ENCODE measurements at regions not wholly inside any gene's neighbourhood (a gene's known extent, or its start where the extent isn't known, plus 50 kb on each side); places are given as distances from the start of the nearest gene placed in this dataset.
"Not testable (repeated sequence)": the region's sequence is repeated elsewhere in the genome, so short reads cannot be mapped to it uniquely, and the experiment has no call there.

GRCh38 chr20:29306390-29307072, 1950.9 kb upstream of the DEFB115 start:
- Histone ChIP-seq H3K27me3 (ENCODE audit: insufficient read depth, low read depth) (no peaks in the 10 kb centered on the region), H3K9ac (peak overlapping the region; percentile 22; the same call in 1 of the 2 replicates), H2AFZ (ENCODE audit: low read depth) (peak overlapping the region; percentile 48; the same call in 1 of the 2 replicates), H3K27ac (peak overlapping the region; percentile 54; the same call in 1 of the 2 replicates), H3K4me3 (IDR thresholded peaks at IDR 0.05; ENCODE audit: insufficient read depth, low read depth, low read length) (no peak overlapping the region), H3K4me1 (ENCODE audit: low read depth, poor library complexity, severe bottlenecking) (no peaks in the 10 kb centered on the region), H3K36me3 (ENCODE audit: insufficient read depth) (no peaks in the 10 kb centered on the region), H4K20me1 (ENCODE audit: insufficient read depth) (no peaks in the 10 kb centered on the region), H3K79me2 (ENCODE audit: insufficient read depth, low read depth) (no peaks in the 10 kb centered on the region), H3K4me2 (peak overlapping the region; percentile 29; the same call in 1 of the 2 replicates)
- TF ChIP-seq CTCF (conservative IDR thresholded peaks at IDR 0.05; ENCODE audit: low read depth, low read length), result no peak

GRCh38 chr20:29307484-29307883, 1950.0 kb upstream of the DEFB115 start:
- not testable (repeated sequence) for H3K36me3 ChIP-seq (ENCODE audit: insufficient read depth); H2AFZ ChIP-seq (ENCODE audit: low read depth); H3K27ac ChIP-seq; H3K4me2 ChIP-seq; H3K9ac ChIP-seq; H4K20me1 ChIP-seq (ENCODE audit: insufficient read depth); H3K4me1 ChIP-seq (ENCODE audit: low read depth, poor library complexity, severe bottlenecking); H3K79me2 ChIP-seq (ENCODE audit: insufficient read depth, low read depth); H3K4me3 ChIP-seq (IDR thresholded peaks at IDR 0.05; ENCODE audit: insufficient read depth, low read depth, low read length); H3K27me3 ChIP-seq (ENCODE audit: insufficient read depth, low read depth)

GRCh38 chr20:29308956-29309355, 1948.5 kb upstream of the DEFB115 start:
- not testable (repeated sequence) for H2AFZ ChIP-seq (ENCODE audit: low read depth); H3K4me3 ChIP-seq (IDR thresholded peaks at IDR 0.05; ENCODE audit: insufficient read depth, low read depth, low read length); H3K79me2 ChIP-seq (ENCODE audit: insufficient read depth, low read depth); H4K20me1 ChIP-seq (ENCODE audit: insufficient read depth); H3K36me3 ChIP-seq (ENCODE audit: insufficient read depth); H3K27me3 ChIP-seq (ENCODE audit: insufficient read depth, low read depth); H3K27ac ChIP-seq; H3K4me1 ChIP-seq (ENCODE audit: low read depth, poor library complexity, severe bottlenecking); H3K4me2 ChIP-seq; H3K9ac ChIP-seq

- H3K36me3 ChIP-seq (ENCODE audit: insufficient read depth); H4K20me1 ChIP-seq (ENCODE audit: insufficient read depth); H3K79me2 ChIP-seq (ENCODE audit: insufficient read depth, low read depth); H3K4me3 ChIP-seq (IDR thresholded peaks at IDR 0.05; ENCODE audit: insufficient read depth, low read depth, low read length); H3K9ac ChIP-seq; H3K4me2 ChIP-seq; H3K27ac ChIP-seq; H3K4me1 ChIP-seq (ENCODE audit: low read depth, poor library complexity, severe bottlenecking); H2AFZ ChIP-seq (ENCODE audit: low read depth); H3K27me3 ChIP-seq (ENCODE audit: insufficient read depth, low read depth): not testable (repeated sequence)
These were observed 1948.0 kb upstream of the DEFB115 start for GRCh38 chr20:29309481-29309880.

- not testable (repeated sequence) for H3K27ac ChIP-seq; H3K4me3 ChIP-seq (IDR thresholded peaks at IDR 0.05; ENCODE audit: insufficient read depth, low read depth, low read length)
These were observed 1946.4 kb upstream of the DEFB115 start for GRCh38 chr20:29311046-29311445.

GRCh38 chr20:29312679-29313078, 1944.8 kb upstream of the DEFB115 start:
- not testable (repeated sequence) for H3K4me2 ChIP-seq; H3K27ac ChIP-seq; H3K4me3 ChIP-seq (IDR thresholded peaks at IDR 0.05; ENCODE audit: insufficient read depth, low read depth, low read length); H3K79me2 ChIP-seq (ENCODE audit: insufficient read depth, low read depth); H3K36me3 ChIP-seq (ENCODE audit: insufficient read depth); H2AFZ ChIP-seq (ENCODE audit: low read depth); H3K27me3 ChIP-seq (ENCODE audit: insufficient read depth, low read depth); H3K9ac ChIP-seq; H3K4me1 ChIP-seq (ENCODE audit: low read depth, poor library complexity, severe bottlenecking); H4K20me1 ChIP-seq (ENCODE audit: insufficient read depth)

More at GRCh38 chr20:29311046-29311445, 1946.4 kb upstream of the DEFB115 start:
- not testable (repeated sequence) for H3K27me3 ChIP-seq (ENCODE audit: insufficient read depth, low read depth); H3K4me1 ChIP-seq (ENCODE audit: low read depth, poor library complexity, severe bottlenecking); H4K20me1 ChIP-seq (ENCODE audit: insufficient read depth); H3K36me3 ChIP-seq (ENCODE audit: insufficient read depth); H3K4me2 ChIP-seq; H3K9ac ChIP-seq; H2AFZ ChIP-seq (ENCODE audit: low read depth); H3K79me2 ChIP-seq (ENCODE audit: insufficient read depth, low read depth)

- Histone ChIP-seq H3K9ac (no peak overlapping the region), H3K79me2 (ENCODE audit: insufficient read depth, low read depth) (no peaks in the 10 kb centered on the region), H3K36me3 (ENCODE audit: insufficient read depth) (no peaks in the 10 kb centered on the region), H2AFZ (ENCODE audit: low read depth) (no peak overlapping the region), H3K27ac (no peak overlapping the region), H3K4me3 (IDR thresholded peaks at IDR 0.05; ENCODE audit: insufficient read depth, low read depth, low read length) (no peak overlapping the region), H3K27me3 (ENCODE audit: insufficient read depth, low read depth) (no peaks in the 10 kb centered on the region), H3K4me2 (no peak overlapping the region), H4K20me1 (ENCODE audit: insufficient read depth) (no peaks in the 10 kb centered on the region), H3K4me1 (ENCODE audit: low read depth, poor library complexity, severe bottlenecking) (no peaks in the 10 kb centered on the region)
- no peak for TF ChIP-seq CTCF (conservative IDR thresholded peaks at IDR 0.05; ENCODE audit: low read depth, low read length)
These were observed 1944.0 kb upstream of the DEFB115 start for GRCh38 chr20:29313481-29313880.
